ENCODE measurements at regions not wholly inside any gene's neighbourhood (a gene's known extent, or its start where the extent isn't known, plus 50 kb on each side); places are given as distances from the start of the nearest gene placed in this dataset.
"Not testable (repeated sequence)": the region's sequence is repeated elsewhere in the genome, so short reads cannot be mapped to it uniquely, and the experiment has no call there.

DNA sequence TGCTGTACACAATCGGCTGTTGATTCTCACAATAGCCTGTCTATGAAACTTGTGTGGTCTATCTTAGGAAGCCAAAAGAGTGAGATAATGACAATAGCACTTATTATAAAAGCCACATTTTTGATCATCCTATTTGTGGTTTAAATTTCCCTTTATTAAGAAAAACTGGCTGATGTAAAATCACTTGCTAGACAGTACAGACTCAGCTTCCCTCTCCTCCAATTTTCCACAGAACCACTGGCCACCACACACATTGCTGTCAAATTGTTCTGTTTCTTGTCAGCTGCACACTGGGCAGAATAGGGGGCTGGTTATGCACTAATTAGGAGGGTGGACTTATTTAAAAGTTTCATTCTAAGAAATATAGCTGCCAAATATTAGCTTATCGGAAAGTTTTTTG lies 425.9 kb downstream of the EPHA3 start:
- DNase-seq (ENCODE audit: low read depth in 1 of 2, low spot score in 1 of 2), result no peak
- H3K4me3 ChIP-seq (replicated peaks; ENCODE audit: insufficient read depth, low read length), result no peak overlapping the region
- no peaks in the 10 kb centered on the region for H3K27me3 ChIP-seq (ENCODE audit: insufficient read depth, poor library complexity, severe bottlenecking)
- TF ChIP-seq GABPA (IDR thresholded peaks at IDR 0.05; ENCODE audit: low read depth), result no peak
- no peak for TF ChIP-seq POLR2AphosphoS5 (IDR thresholded peaks at IDR 0.05; ENCODE audit: low read depth)
- TF ChIP-seq, protein P1, sequence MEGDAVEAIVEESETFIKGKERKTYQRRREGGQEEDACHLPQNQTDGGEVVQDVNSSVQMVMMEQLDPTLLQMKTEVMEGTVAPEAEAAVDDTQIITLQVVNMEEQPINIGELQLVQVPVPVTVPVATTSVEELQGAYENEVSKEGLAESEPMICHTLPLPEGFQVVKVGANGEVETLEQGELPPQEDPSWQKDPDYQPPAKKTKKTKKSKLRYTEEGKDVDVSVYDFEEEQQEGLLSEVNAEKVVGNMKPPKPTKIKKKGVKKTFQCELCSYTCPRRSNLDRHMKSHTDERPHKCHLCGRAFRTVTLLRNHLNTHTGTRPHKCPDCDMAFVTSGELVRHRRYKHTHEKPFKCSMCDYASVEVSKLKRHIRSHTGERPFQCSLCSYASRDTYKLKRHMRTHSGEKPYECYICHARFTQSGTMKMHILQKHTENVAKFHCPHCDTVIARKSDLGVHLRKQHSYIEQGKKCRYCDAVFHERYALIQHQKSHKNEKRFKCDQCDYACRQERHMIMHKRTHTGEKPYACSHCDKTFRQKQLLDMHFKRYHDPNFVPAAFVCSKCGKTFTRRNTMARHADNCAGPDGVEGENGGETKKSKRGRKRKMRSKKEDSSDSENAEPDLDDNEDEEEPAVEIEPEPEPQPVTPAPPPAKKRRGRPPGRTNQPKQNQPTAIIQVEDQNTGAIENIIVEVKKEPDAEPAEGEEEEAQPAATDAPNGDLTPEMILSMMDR (IDR thresholded peaks at IDR 0.05; ENCODE audit: insufficient read depth, low read length), result no peak
- TF ChIP-seq, protein P2, sequence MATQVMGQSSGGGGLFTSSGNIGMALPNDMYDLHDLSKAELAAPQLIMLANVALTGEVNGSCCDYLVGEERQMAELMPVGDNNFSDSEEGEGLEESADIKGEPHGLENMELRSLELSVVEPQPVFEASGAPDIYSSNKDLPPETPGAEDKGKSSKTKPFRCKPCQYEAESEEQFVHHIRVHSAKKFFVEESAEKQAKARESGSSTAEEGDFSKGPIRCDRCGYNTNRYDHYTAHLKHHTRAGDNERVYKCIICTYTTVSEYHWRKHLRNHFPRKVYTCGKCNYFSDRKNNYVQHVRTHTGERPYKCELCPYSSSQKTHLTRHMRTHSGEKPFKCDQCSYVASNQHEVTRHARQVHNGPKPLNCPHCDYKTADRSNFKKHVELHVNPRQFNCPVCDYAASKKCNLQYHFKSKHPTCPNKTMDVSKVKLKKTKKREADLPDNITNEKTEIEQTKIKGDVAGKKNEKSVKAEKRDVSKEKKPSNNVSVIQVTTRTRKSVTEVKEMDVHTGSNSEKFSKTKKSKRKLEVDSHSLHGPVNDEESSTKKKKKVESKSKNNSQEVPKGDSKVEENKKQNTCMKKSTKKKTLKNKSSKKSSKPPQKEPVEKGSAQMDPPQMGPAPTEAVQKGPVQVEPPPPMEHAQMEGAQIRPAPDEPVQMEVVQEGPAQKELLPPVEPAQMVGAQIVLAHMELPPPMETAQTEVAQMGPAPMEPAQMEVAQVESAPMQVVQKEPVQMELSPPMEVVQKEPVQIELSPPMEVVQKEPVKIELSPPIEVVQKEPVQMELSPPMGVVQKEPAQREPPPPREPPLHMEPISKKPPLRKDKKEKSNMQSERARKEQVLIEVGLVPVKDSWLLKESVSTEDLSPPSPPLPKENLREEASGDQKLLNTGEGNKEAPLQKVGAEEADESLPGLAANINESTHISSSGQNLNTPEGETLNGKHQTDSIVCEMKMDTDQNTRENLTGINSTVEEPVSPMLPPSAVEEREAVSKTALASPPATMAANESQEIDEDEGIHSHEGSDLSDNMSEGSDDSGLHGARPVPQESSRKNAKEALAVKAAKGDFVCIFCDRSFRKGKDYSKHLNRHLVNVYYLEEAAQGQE (IDR thresholded peaks at IDR 0.05; ENCODE audit: insufficient replicate concordance, low read depth), result no peak
- TF ChIP-seq SPI1 (IDR thresholded peaks at IDR 0.05; ENCODE audit: borderline replicate concordance, low read depth), result no peak
- no peak overlapping the region for H3K27ac ChIP-seq (replicated peaks)

DNA sequence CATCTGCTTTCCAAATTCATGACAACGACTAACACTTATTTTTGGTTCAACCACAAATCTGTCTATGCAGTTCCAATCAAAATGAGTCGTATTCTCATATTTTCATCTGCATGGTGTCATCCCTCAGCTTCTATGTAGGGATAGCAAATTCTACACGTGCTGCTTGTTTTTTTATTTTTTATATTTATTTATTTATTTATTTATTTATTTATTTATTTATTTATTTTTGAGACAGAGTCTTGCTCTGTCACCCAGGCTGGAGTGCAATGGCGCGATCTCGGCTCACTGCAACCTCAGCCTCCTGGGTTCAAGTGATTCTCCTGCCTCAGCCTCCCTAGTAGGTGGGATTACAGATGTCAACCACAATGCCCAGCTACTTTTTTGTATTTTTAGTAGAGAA lies 447.2 kb downstream of the EPHA3 start:
- not testable (repeated sequence) for H3K4me3 ChIP-seq (replicated peaks; ENCODE audit: insufficient read depth, low read length); H3K27me3 ChIP-seq (ENCODE audit: insufficient read depth, poor library complexity, severe bottlenecking); H3K27ac ChIP-seq (replicated peaks); DNase-seq (ENCODE audit: low read depth in 1 of 2, low spot score in 1 of 2)

DNA sequence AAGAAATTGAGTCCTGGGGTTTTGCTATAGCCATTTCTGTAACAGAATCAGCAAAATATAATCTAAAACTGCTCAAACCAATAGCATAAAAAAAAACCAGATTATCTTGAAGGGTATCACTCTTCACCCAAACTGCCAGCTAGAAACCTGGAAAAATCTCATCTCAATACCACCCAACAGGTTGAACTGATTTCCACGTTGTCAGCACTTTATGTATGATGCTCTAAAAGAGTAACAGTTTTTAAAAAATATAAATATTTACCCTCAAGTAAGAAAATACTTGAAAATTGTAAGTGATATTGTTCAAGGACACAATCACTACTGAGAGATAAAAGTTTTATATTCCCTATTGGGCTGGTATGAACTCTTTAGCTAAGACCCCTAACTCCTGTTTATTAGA lies 451.3 kb downstream of the EPHA3 start:
- TF ChIP-seq SPI1 (IDR thresholded peaks at IDR 0.05; ENCODE audit: borderline replicate concordance, low read depth) (no peak), POLR2AphosphoS5 (IDR thresholded peaks at IDR 0.05; ENCODE audit: low read depth) (no peak), GABPA (IDR thresholded peaks at IDR 0.05; ENCODE audit: low read depth) (no peak)
- TF ChIP-seq, protein P1 (IDR thresholded peaks at IDR 0.05; ENCODE audit: insufficient read depth, low read length), result no peak
- TF ChIP-seq, protein P2 (IDR thresholded peaks at IDR 0.05; ENCODE audit: insufficient replicate concordance, low read depth), result no peak

DNA sequence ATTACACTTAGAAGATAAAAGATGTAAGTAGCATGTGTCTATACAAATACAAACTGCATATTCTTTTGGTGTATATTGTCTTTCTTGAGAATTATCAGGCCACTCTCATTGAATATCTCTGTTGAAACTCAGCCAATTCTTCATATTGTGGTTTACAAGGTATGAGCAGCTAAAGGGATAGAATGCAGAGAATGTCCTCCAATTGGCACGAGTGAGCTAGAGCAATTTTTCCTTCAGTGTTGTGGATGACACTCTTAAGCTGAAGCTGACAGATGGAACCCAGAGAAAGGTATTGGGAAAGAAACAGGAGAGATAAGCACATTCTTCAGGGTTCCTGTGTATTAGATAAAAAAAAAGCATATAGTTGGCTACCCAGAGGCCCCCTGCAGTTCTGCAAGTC lies 453.1 kb downstream of the EPHA3 start:
- DNase-seq (ENCODE audit: low read depth in 1 of 2, low spot score in 1 of 2), result no peak
- TF ChIP-seq SPI1 (IDR thresholded peaks at IDR 0.05; ENCODE audit: borderline replicate concordance, low read depth) (no peak), GABPA (IDR thresholded peaks at IDR 0.05; ENCODE audit: low read depth) (no peak), POLR2AphosphoS5 (IDR thresholded peaks at IDR 0.05; ENCODE audit: low read depth) (no peak)
- TF ChIP-seq, protein P2 (IDR thresholded peaks at IDR 0.05; ENCODE audit: insufficient replicate concordance, low read depth), result no peak
- TF ChIP-seq, protein P1 (IDR thresholded peaks at IDR 0.05; ENCODE audit: insufficient read depth, low read length), result no peak
- no peaks in the 10 kb centered on the region for H3K27me3 ChIP-seq (ENCODE audit: insufficient read depth, poor library complexity, severe bottlenecking)

More for the DNA sequence above, 451.3 kb downstream of the EPHA3 start:
- Histone ChIP-seq H3K4me3 (replicated peaks; ENCODE audit: insufficient read depth, low read length) (no peak overlapping the region), H3K27ac (replicated peaks) (no peak overlapping the region), H3K27me3 (ENCODE audit: insufficient read depth, poor library complexity, severe bottlenecking) (no peaks in the 10 kb centered on the region)
- DNase-seq (ENCODE audit: low read depth in 1 of 2, low spot score in 1 of 2), result no peak

More for the DNA sequence above, 453.1 kb downstream of the EPHA3 start:
- no peak overlapping the region for H3K4me3 ChIP-seq (replicated peaks; ENCODE audit: insufficient read depth, low read length)
- no peak overlapping the region for H3K27ac ChIP-seq (replicated peaks)
